Lower leg skin (tissue), 4 donors: ENCODE measurements at regions not wholly inside any gene's neighbourhood (a gene's known extent, or its start where the extent isn't known, plus 50 kb on each side); places are given as distances from the start of the nearest gene placed in this dataset.
"Not testable (repeated sequence)": the region's sequence is repeated elsewhere in the genome, so short reads cannot be mapped to it uniquely, and the experiment has no call there.

ENCODE experiments used
- DNase-seq, 2 donors: peaks; one replicate each; pipeline ENCODE4 v3.0.0-alpha.2; 2019; ENCODE audit warnings: low spot score in 2 of 2
- H3K4me3 ChIP-seq: fragments of 200-600 bp; sonication (generic); 2 replicates; pipeline ENCODE4 v1.5.1; 2017; ENCODE audit warnings: mild to moderate bottlenecking, low read depth; ENCODE audit not compliant: poor library complexity, severe bottlenecking
- CTCF ChIP-seq, 3 donors: fragments of 450-650 bp; IDR thresholded peaks; one replicate each; pipeline ENCODE4 v1.5.1; 2016; ENCODE audit warnings: antibody characterized with exemption in 3 of 3, mild to moderate bottlenecking in 3 of 3, moderate library complexity in 2 of 3
- POLR2A ChIP-seq, 2 donors: fragments of 450-650 bp; IDR thresholded peaks; one replicate each; pipeline ENCODE4 v1.6.1; 2016 to 2017; ENCODE audit warnings: antibody characterized with exemption in 2 of 2, mild to moderate bottlenecking in 1 of 2, moderate library complexity in 1 of 2
- WGBS, 2 donors: methylation state at CpG; one replicate each; pipeline ENCODE4 v1.1.5; 2018; 5-methylcytosine and 5-hydroxymethylcytosine counted together
- intact Hi-C: fragments of 100-400 bp; cut with DNase I; formaldehyde crosslinking; loops from one replicate; pipeline ENCODE4 v1.15.0; 2023; ENCODE audit warnings: low total_unique reads

- no peak overlapping the region for H3K4me3 ChIP-seq
- TF ChIP-seq POLR2A (IDR thresholded peaks at IDR 0.05): no peak
- no peak for TF ChIP-seq CTCF (IDR thresholded peaks at IDR 0.05)
- intact Hi-C loops: no loop called here
- DNase-seq: no peak
Observed at GRCh38 chr2:22126978-22127377, 1003.2 kb downstream of the TDRD15 start.

- TF ChIP-seq CTCF (IDR thresholded peaks at IDR 0.05) (no peak), POLR2A (IDR thresholded peaks at IDR 0.05) (no peak)
- no peak for DNase-seq
- no peak overlapping the region for H3K4me3 ChIP-seq
- intact Hi-C loops: no loop called here
- 71 to 74% methylated on average over 4 of the region's 4 CpGs for WGBS, 2 donors
Observed at GRCh38 chr2:22134421-22134820, 1010.7 kb downstream of the TDRD15 start.

GRCh38 chr2:22136446-22136845 is 1012.7 kb downstream of the TDRD15 start:
- WGBS, 2 donors: 76 to 84% methylated on average over 4 of the region's 4 CpGs
- DNase-seq: no peak
- intact Hi-C loops: no loop called here
- TF ChIP-seq POLR2A (IDR thresholded peaks at IDR 0.05) (no peak), CTCF (IDR thresholded peaks at IDR 0.05) (no peak)
- no peak overlapping the region for H3K4me3 ChIP-seq

- H3K4me3 ChIP-seq: no peak overlapping the region
- no peak for DNase-seq
- no peak for TF ChIP-seq POLR2A (IDR thresholded peaks at IDR 0.05)
- TF ChIP-seq CTCF (IDR thresholded peaks at IDR 0.05): no peak
- intact Hi-C loops: no loop called here
Observed at GRCh38 chr2:22143840-22144239, 1020.1 kb downstream of the TDRD15 start.

GRCh38 chr2:22153931-22154613 is 1030.3 kb downstream of the TDRD15 start:
- no peak for DNase-seq

GRCh38 chr2:22156661-22157060 is 1032.9 kb downstream of the TDRD15 start:
- intact Hi-C loops: not testable (repeated sequence)
- 74 to 88% methylated on average over 6 of the region's 6 CpGs for WGBS, 2 donors

More at GRCh38 chr2:22153931-22154613, 1030.3 kb downstream of the TDRD15 start:
- intact Hi-C loops: no loop called here
- TF ChIP-seq POLR2A (IDR thresholded peaks at IDR 0.05) (no peak), CTCF (IDR thresholded peaks at IDR 0.05) (no peak)
- H3K4me3 ChIP-seq: no peak overlapping the region
- 26 to 34% methylated on average over 2 of the region's 2 CpGs for WGBS, 2 donors

More at GRCh38 chr2:22156661-22157060, 1032.9 kb downstream of the TDRD15 start:
- DNase-seq, H3K4me3 ChIP-seq: not testable (repeated sequence)
